HS-5 (cell line): ENCODE measurements at regions not wholly inside any gene's neighbourhood (a gene's known extent, or its start where the extent isn't known, plus 50 kb on each side); places are given as distances from the start of the nearest gene placed in this dataset.

Experiments used
- DNase-seq: peaks from one replicate; pipeline ENCODE4 v3.0.0-alpha.2; 2012; ENCODE audit warnings: low read depth

DNA sequence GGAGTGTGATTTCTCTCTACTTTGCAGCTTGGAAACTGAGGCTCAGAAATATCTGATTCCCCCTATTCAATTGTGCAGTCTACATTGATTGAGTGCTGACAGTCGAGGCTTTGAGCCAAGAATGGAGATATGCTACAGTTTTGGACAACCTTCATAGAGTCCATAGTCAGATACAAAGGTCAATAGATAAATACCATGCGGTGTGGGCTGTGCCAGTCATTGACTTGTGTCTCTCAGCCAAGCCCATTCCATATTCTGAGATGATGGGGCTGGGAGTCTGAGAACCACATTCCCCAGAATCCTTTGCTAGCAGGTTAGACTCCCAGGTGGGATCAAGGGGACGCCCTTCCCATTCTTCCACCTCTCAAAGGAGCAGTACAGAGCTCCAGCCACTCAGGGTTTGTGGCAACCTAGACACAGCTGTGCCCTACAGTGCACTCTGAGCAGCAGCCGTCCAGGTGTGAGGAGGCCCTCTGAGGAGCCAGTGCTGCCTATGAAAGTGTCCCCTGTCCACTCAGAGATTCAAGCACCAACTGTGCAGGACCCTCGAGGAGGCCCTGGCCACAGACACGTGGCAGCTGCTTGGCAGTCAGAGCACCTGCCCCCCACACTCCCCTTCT is 348.3 kb downstream of the CYRIA start:
- DNase-seq: no peak

DNA sequence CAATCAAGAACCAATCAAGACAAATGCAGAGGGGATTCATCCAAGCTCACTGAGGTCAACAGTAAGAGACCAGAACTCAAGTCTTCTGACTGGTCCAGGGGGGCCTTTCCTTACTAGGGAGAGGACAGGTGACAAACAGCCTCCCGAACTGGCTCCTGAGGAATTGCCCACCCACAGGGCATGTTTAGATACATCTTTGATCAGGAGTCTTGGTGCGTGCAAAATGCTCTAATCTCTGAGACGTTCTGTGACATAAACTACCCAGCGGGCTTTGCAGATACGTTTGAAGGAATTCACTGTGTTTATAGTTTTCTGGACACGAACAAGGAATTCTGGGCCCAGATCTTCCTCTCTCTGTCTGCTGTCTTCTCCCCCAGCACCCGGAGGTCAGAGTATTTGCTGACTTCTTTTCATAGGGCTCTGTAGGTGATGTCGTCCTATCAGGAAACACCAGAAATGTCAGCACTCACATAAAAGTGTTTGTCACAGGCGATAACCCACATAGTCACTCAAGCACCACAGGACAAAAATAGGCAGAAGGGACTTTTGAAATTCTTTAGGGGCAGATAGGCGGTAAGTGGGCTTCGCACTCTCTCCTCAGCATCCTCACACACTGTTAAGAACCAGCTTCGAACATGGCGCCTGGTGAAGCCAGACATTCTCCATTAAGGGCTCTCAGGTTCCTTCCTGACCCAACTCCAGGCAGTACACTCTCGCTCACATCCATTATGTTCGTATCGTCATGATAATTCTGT is 349.0 kb downstream of the CYRIA start:
- no peak for DNase-seq

DNA sequence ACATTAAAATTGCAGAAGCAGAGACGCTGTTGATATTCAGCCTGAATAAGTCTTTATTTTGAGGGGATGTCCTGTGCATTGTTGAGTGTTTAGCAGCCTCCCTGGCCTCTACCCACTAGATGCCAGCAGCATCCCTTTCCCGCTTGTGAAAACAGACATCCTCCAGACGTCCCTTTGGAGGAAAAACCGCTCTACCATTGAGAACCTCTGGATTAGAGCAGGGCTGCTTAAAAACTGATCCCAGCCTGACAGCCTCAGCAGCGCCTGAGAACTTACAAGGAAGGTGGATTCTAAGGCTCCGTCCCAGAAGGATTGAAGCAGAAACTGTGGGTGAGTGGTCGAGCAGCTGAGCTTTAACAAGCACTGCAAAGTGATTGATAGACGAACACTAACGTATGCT is 349.7 kb downstream of the CYRIA start:
- DNase-seq: no peak

DNA sequence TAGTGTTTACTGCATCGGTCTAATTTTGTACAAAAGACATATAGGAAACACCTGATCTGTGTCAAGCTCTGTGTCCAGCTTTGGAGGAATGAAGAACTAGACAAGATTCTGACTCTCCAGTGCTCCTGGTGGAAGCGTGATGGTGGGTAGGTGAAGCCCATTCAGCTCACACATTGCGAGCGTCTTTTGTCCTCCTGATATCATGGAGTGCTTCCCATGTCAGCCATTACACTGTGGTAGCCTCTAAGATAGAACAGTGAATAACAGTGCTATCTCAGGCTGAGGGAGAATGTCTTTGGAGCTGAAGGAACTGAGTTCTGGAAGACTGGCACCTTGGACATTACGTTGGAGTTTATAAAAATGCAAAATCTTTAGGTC is 350.2 kb downstream of the CYRIA start:
- DNase-seq: no peak

DNA sequence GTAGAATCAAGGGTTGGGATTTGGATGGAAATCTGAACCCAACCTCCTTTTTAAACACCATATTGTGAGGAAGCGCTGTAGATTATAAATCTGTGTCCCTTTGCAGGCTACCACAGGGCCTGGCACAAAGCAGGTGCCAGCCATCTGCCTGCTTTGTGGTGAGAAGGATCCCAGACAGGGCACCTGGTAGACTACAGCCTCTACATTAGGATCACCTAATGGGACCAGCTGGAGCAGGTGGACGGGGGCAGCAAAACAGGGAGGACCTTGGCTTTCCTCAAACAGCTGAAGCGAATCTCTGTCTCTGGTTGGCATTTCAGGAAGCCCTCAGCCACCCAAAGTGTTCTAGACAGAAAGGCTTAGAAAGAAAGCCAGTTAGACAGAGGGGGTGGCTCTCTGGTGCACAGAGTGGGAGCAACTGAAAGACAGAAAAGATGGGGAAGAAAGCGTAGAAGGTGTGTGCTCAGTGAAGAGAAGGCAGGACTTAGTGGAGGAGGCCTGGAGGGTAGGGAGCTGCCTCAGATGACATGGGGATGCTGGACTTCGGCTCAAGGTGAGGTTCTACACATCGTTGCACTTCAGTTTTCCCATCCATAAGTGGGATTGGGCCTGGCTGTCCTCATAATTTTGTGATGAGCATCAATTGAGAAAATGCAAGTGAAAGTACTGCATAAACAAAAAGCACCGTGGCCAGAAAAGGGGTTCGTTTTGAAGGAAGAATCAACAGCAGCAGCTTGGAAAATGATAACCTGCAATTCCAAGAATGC is 350.8 kb downstream of the CYRIA start:
- DNase-seq: no peak

DNA sequence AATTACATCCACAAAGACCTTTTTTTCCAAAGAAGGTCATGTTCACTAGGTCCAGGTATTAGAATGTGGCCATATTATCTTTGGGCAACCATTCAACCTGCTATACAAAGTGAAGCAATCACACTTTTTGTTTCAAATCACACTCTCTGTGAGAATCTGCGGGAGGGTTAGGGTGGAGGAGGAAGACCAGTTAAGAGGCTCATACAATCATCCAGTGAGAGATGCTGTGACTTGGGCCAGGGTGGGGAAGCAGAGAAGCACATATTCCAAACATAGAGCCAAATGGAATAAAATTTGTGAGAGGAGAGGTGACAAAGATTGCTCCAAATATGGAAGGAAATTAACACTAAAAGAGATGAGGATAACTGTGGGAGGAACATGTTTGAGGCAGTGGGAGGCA is 351.6 kb downstream of the CYRIA start:
- no peak for DNase-seq

DNA sequence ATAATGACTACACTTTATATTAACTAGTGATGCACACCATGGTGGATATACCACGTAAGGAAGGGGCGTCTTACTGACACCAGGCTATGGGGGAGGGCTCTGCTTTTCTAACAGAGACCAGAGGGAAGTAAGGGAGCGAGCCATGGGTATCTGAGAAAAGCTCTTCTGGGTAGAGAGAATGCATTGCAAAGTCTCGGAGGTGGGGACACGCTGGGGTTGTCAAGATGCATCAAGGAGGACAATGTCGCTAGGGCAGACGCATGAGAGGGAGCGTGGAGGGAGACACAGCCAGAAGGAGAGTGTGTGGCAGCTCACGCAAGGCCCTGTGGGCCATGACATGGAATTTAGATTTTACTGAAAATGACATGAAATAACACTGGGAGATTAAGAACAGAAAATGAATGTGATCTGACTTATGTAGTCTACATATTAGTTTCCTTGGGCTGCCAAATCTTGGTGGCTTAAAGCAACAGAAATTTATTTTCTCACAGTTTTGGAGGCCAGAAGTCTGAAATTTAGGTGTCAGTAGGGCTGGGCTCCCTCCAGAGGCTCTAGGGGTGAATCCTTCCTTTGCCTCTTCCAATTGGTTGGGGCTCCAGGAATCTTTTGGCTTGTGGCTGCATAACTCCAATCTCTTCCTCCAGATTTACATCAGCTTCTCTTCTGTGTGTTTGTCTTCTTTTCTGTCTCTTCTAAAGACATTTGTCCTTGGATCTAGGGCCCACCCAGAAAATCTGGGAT is 352.2 kb downstream of the CYRIA start:
- DNase-seq: no peak

DNA sequence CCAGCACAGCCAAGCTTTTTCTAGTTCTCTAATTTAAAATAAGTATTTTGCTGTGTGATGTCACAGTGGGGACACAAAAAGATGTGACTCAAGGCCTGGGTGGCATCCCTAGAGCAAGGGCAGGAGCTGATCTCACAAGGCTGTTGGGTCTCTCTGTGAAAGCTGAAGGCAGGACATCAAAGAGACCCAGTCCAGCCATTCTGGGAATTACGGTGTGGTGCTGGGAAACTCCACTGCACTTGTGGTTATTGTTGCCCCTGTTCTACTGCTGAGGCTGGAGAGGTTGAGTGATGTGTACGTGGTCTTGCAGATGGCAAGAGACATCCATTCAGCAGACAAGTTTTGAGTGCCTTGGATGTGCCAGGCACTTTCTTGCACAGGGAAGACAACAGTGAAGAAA is 352.9 kb downstream of the CYRIA start:
- no peak for DNase-seq

DNA sequence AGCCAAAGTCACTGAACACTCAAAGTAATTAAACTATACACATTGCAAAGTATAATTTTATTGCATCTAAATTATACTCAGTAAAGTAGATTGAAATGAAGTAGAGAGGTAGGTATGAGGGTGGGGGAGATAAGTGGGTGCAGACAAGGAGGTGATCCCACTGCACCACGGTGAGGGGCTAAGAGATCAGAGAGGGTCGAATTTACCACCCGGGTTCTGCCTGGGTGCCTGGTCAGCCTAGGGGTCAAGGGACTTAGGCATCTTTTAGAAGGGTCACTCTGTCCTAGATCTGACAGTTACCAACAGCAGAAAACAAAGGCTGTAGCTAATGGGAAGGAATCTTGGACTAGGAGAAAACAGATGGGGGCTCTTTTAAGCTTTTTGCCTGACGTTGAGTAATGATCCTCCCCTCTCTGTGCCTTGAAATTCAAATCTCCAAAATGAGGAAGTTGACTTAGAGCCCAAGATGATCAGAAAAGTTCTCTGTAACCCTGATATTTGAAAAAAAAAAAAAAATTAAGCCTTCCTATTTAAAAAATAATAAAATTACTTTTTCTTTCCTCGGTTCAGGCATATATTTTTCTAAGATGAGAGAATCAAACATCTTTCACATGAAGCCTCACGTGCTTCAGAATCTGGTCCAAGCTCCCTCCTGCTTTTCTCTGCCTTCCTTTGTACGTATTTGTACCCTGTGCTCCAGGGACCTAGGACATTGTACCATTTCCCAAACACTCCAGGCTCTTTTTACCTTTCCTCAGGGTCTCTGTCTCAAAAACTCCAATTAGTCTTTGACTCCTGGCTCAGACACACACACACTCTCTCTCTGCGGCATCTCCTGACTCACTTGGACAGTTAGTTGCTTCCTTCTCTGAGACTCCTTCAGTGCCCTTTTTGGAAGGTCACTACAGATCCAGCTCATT is 353.9 kb downstream of the CYRIA start:
- DNase-seq: no peak

DNA sequence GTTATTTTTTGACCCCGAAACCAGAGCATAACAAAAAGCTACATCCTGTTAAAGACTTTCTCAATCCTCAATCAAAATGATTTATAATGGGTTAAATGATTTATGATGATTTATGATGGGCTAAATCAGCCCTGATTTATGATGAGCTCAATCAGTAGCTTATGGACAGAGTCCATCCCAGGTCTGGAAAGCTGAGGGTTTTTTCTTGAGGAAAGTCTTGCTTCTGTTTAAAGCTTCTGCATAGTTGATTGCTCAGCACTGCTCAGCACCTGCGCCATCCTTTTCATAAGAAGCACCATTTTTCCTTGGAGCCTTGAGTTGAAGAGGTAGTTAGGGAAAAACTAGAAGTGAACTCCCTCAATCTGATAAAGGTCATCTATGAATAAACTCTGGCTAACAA is 356.8 kb downstream of the CYRIA start:
- DNase-seq: no peak

DNA sequence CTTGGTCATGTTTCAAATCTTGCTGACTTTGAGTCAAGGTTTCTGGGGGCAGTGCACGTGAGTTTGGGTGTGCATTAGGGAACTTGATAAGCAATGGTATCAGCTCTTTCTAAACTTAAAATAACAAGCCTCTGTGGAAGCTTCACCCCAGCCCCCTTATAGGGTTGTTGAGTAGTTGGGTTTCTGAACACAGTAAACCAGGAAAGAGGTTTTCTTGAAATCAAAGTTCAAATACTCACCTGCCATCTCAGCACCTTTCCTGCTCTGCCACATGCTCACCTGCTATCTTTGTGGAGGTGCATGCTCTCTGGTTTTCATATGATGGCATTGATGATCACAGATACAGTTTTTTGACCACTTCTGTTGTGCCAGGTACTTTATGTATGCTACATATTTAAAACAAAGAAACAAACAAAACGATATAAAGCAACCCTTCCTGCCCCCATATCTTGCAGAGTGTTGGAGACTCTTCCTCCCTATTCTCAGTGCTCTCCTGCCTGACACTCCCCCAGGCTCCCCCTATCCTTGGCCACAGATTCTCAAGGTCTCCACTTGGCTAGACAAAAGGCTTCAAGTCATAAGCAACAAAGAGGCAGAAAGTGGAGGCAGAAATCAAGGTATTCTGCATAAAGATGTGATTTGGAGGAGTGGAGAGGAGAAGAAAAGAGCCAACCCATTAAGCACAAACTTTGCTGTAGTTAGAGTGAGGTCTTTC is 360.6 kb downstream of the CYRIA start:
- DNase-seq: no peak

DNA sequence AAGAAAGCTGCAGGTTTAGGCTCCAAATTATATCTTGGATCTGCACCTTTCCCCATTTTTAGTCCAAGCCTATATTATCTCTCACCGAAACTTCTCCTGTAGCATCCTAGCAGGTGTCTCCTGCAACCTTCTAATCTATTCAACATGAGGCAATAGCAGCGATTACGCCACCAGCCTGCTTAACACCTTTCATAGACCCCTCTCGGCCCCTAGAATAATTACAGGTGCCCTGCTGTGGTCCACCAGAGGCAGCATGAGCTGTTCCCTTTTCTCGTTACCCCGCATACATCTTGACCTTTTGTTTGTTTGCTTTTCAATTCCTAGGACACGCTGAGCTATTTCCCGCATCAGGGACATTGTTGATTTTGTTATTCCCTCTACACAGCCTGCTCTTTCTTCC is 361.9 kb downstream of the CYRIA start:
- no peak for DNase-seq

DNA sequence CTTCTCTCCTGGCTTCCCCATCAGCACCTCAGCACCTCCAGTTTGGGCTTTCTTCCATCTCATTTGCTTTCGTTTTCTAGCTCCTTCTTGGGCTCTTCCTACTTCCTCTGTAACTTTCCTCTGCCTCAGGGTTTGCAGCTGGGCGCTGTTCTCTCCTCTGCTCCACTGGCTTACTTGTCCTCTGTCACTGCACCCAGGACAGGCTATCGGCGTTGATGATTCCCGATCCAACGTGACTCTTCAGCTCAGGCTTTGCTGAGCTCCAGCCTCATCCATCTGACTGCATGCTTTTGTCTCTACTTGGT is 362.4 kb downstream of the CYRIA start:
- no peak for DNase-seq

DNA sequence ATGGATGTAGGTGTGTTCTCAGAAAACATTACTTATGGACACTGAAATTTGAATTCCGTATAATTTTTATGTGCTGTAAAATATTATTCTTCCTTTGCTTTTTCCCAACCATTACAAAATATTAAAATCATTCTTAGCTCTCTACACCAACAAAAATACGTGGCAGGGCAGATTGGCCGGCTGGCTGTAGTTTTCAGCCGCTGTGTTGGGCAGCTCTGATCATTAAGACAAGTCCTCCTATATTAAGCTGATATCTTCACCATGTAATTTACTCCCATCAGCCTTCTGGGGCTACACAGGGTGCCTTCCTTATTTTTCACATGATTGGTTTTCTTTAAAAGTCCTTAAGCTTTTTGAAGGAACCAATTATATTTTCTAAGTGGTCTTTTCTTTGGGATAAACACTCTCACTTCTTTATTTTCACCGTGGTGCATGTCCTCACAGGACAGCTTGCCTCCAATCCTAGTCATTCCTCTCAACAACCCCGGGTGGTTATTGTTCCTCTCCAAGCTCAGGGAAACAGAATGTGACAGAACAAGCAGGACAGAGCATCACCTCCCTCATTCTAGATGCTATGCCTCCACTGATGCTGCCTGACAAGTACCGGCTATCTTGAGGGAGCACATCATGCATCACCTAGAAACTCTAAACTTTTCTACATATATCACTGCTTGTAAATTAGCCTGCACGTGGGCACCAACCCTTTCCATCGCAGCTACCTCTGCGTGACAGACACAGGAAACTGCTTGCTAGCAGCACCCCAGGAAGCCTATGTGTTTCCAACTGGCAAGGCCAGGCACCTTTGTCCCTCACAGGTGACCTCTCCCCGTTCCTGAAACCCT is 362.3 kb downstream of the MYCN start:
- no peak for DNase-seq

DNA sequence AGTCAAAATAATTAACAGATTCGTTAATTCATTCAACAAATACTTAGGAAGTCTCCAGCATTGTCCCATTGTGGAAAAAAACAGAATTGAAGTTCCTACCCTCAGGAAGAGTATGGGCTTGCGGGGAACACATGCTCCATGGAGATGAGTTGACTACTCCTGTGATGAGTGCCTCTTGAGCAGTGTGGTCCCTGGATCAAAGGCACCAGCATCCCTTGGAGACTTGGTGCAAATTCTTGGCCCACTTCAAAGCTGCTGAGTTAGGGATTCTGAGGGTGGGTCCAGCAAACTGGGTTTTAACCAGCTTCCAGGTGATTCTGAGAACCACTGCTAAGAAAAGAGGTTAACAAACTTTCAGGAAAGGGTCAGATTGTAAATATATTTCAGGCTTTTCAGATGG is 361.6 kb downstream of the MYCN start:
- no peak for DNase-seq

DNA sequence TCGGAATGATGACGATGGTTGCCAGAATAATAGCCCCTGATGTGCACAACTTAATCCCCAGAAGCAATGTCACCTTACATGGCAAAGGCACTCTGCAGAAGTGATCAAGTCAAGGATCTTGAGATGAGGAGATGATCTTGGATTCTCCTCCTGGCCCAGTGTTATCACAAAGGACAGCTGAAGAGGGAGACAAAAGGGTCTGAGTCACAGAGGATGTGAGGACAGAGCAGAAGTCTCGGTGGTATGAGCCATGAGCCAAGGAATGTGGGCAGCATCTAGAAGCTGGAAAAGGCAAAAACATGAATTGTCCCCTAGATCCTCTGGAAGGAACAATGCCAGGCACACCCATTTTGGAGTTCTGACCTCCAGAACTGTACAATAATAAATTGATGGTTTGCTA is 358.5 kb downstream of the MYCN start:
- no peak for DNase-seq

DNA sequence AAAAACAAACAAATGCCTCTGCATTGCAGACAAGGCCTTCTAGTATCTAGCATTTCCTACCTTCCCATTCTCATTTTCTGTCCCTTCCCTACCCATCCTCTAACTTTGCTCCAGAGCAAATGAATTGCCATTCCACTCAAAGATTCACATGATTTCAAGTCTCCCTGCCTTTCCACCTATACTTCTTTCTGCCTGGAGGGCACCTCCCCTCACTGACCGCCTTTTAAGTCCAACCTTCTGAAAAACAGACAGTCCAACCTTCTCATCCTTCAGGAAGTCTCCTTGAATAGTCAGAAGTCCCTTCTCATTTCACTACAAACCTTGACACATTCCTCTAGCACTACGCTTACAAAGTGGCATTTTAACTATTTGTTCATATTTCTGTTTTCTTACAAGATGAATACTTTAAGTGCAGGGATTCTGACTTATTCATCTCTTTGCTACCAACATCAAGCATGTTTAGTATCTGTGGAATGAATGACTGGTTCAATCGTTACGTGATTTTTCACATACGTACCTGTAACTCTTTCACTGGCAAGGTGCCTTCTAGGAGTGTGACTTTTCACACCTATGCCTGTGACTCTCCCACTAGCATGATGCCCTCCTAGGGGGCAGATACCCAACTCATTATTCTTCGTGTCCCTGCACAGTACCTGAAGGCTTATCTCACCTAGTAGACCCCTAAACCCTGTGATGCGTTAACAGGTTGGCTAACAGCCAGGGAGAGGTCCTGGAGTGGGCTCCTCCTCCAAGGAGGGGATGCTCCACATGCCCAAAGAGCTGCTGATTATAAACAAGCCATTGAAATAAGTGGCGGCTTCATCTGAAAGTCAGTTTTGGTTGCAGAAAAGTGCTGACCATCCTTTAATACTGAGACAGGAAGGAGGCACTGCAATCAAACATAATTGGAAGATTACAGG is 356.2 kb downstream of the MYCN start:
- DNase-seq: no peak

DNA sequence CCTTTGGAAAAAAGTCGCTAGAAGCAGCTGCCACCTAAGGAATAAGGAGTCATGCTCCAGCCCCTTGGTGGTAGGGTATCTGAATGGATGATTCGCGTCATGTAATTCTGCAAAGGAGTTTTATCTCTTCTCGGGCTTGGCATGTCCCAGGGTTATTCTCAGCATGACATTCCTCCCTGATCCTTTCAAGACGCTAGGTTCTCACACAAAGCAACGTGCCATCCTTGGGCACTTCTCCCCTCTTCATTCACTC is 355.6 kb downstream of the MYCN start:
- DNase-seq: no peak

DNA sequence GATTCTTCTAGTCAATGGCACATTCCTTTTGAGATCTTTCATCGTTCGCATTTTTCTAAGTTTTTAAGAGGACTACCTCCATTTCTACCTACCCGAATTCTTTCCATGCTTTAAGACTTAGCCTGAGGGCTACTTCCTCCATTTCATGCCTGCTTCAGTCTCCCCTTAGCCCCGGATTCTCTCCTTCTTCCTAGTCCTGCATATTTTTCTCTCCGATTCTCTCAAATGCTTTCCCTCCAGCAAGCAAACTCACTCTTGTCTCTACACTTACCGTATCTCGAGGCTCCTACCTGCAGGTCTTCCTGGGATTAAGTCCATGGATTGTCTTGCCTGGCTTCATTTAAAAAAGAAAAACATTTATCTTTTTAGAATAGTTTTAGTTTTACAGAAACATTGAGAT is 354.4 kb downstream of the MYCN start:
- no peak for DNase-seq
